HEK293 (cell line): ENCODE measurements at regions not wholly inside any gene's neighbourhood (a gene's known extent, or its start where the extent isn't known, plus 50 kb on each side); places are given as distances from the start of the nearest gene placed in this dataset.

ENCODE experiments used
- CTCF ChIA-PET: fragments of 350-600 bp; formaldehyde crosslinking; extraction: SDS; loops from one replicate; lab custom pipeline; 2021; ENCODE audit warnings: antibody characterized with exemption; lab: Yijun Ruan, JAX
- POLR2A ChIA-PET: fragments of 300-600 bp; formaldehyde crosslinking; extraction: SDS; loops from one replicate; lab custom pipeline; 2020; ENCODE audit warnings: antibody characterized with exemption, inconsistent platforms; lab: Yijun Ruan, JAX
- H3K27ac ChIP-seq: fragments of 200-500 bp; sonication (Bioruptor generic); 2 replicates; pipeline ENCODE4 v1.5.1; 2014; ENCODE audit warnings: low read depth, low read length, control low read depth, inconsistent platforms; ENCODE audit errors: extremely low read depth
- H3K36me3 ChIP-seq, 2 experiments: fragments of 200-500 bp in 1 of 2; sonication (Bioruptor generic) in 1 of 2; 1 replicate in 1 of 2; 2 replicates in 1 of 2; pipeline ENCODE4 v1.5.1; 2014 to 2017; ENCODE audit warnings: inconsistent platforms in 2 of 2, low read length in 2 of 2; ENCODE audit not compliant: control insufficient read depth in 2 of 2, insufficient read depth in 1 of 2
- H3K4me1 ChIP-seq: fragments of 200-500 bp; sonication (Bioruptor generic); 2 replicates; pipeline ENCODE4 v1.5.1; 2014; ENCODE audit warnings: mild to moderate bottlenecking, low read length, inconsistent platforms; ENCODE audit not compliant: control insufficient read depth, insufficient read depth
- H3K4me3 ChIP-seq: 2 replicates; pipeline ENCODE4 v1.5.1; 2011; ENCODE audit warnings: low read depth, mild to moderate bottlenecking, control low read depth, low read length, moderate library complexity
- H3K9me3 ChIP-seq: fragments of 200-500 bp; sonication (Bioruptor generic); 2 replicates; pipeline ENCODE4 v1.5.1; 2014; ENCODE audit warnings: low read depth, low read length, inconsistent platforms; ENCODE audit not compliant: control insufficient read depth, insufficient read depth
- EGR2 ChIP-seq: fragments of 450-650 bp; formaldehyde crosslinking; IDR thresholded peaks from 2 replicates; pipeline ENCODE4 v1.5.1; 2016; ENCODE audit warnings: low read depth, missing biosample characterization, missing genetic modification characterization
- KLF9 ChIP-seq: fragments of 450-650 bp; formaldehyde crosslinking; IDR thresholded peaks from 2 replicates; pipeline ENCODE4 v1.5.1; 2016; ENCODE audit warnings: missing biosample characterization, missing genetic modification characterization, low read depth
- OVOL3 ChIP-seq: fragments of 450-650 bp; formaldehyde crosslinking; IDR thresholded peaks from 2 replicates; pipeline ENCODE4 v1.5.1; 2016; ENCODE audit warnings: missing biosample characterization, missing genetic modification characterization
- ZNF132 ChIP-seq: fragments of 450-650 bp; formaldehyde crosslinking; IDR thresholded peaks from 2 replicates; pipeline ENCODE4 v1.5.1; 2017; ENCODE audit warnings: missing biosample characterization, missing genetic modification characterization, borderline replicate concordance
- ZNF16 ChIP-seq: fragments of 450-650 bp; formaldehyde crosslinking; IDR thresholded peaks from 2 replicates; pipeline ENCODE4 v1.5.1; 2016; ENCODE audit warnings: low read depth, missing biosample characterization, missing genetic modification characterization
- ZNF211 ChIP-seq: fragments of 450-650 bp; formaldehyde crosslinking; IDR thresholded peaks from 2 replicates; pipeline ENCODE4 v1.5.1; 2016; ENCODE audit warnings: low read depth, missing biosample characterization, missing genetic modification characterization
- ZNF239 ChIP-seq: fragments of 450-650 bp; formaldehyde crosslinking; IDR thresholded peaks from 2 replicates; pipeline ENCODE4 v1.5.1; 2016; ENCODE audit warnings: missing biosample characterization, missing genetic modification characterization
- ZNF292 ChIP-seq: fragments of 450-650 bp; formaldehyde crosslinking; IDR thresholded peaks from 2 replicates; pipeline ENCODE4 v1.5.1; 2016; ENCODE audit warnings: low read depth, missing biosample characterization, missing genetic modification characterization, borderline replicate concordance
- ZNF521 ChIP-seq: fragments of 450-650 bp; formaldehyde crosslinking; IDR thresholded peaks from 2 replicates; pipeline ENCODE4 v1.5.1; 2017; ENCODE audit warnings: missing biosample characterization, mild to moderate bottlenecking, missing genetic modification characterization
- ZNF529 ChIP-seq: fragments of 450-650 bp; formaldehyde crosslinking; IDR thresholded peaks from 2 replicates; pipeline ENCODE4 v1.5.1; 2017; ENCODE audit warnings: missing genetic modification characterization, missing biosample characterization; ENCODE audit not compliant: insufficient replicate concordance
- ZNF549 ChIP-seq: fragments of 450-650 bp; IDR thresholded peaks from 2 replicates; pipeline ENCODE4 v1.5.1; 2018; ENCODE audit warnings: missing biosample characterization, missing genetic modification characterization, mild to moderate bottlenecking, inconsistent platforms, moderate library complexity
- ZNF560 ChIP-seq: fragments of 450-650 bp; formaldehyde crosslinking; IDR thresholded peaks from 2 replicates; pipeline ENCODE4 v1.5.1; 2017; ENCODE audit warnings: missing biosample characterization, missing genetic modification characterization, borderline replicate concordance
- ZNF624 ChIP-seq: fragments of 450-650 bp; formaldehyde crosslinking; IDR thresholded peaks from 2 replicates; pipeline ENCODE4 v1.5.1; 2017; ENCODE audit warnings: missing biosample characterization, missing genetic modification characterization
- ZNF76 ChIP-seq: fragments of 450-650 bp; formaldehyde crosslinking; IDR thresholded peaks from 2 replicates; pipeline ENCODE4; 2016; ENCODE audit warnings: low read depth, missing biosample characterization, missing genetic modification characterization, borderline replicate concordance
- TF ChIP-seq, protein P1 (sequence below): fragments of 450-650 bp; formaldehyde crosslinking; IDR thresholded peaks from 2 replicates; pipeline ENCODE4 v1.5.1; 2016; ENCODE audit warnings: missing biosample characterization, missing genetic modification characterization
- TF ChIP-seq, protein P2 (sequence below): fragments of 450-650 bp; formaldehyde crosslinking; IDR thresholded peaks from 2 replicates; pipeline ENCODE4 v1.5.1; 2017; ENCODE audit warnings: missing biosample characterization, missing genetic modification characterization
- TF ChIP-seq, protein P3 (sequence below): fragments of 450-650 bp; formaldehyde crosslinking; IDR thresholded peaks from 2 replicates; pipeline ENCODE4 v1.5.1; 2016; ENCODE audit warnings: missing biosample characterization, missing genetic modification characterization
- TF ChIP-seq, protein P4 (sequence below): fragments of 450-650 bp; formaldehyde crosslinking; IDR thresholded peaks from 2 replicates; pipeline ENCODE4 v1.5.0; 2017; ENCODE audit warnings: missing biosample characterization, missing genetic modification characterization, borderline replicate concordance
- TF ChIP-seq, protein P5 (sequence below): fragments of 450-650 bp; formaldehyde crosslinking; IDR thresholded peaks from 2 replicates; pipeline ENCODE4 v1.5.1; 2016; ENCODE audit warnings: missing biosample characterization, missing genetic modification characterization
- TF ChIP-seq, protein P6 (sequence below): fragments of 450-650 bp; formaldehyde crosslinking; IDR thresholded peaks from 2 replicates; pipeline ENCODE4 v1.5.1; 2016; ENCODE audit warnings: missing biosample characterization, missing genetic modification characterization
- TF ChIP-seq, protein P7 (sequence below): fragments of 450-650 bp; IDR thresholded peaks from 2 replicates; pipeline ENCODE4 v1.5.1; 2018; ENCODE audit warnings: missing biosample characterization, missing genetic modification characterization

DNA sequence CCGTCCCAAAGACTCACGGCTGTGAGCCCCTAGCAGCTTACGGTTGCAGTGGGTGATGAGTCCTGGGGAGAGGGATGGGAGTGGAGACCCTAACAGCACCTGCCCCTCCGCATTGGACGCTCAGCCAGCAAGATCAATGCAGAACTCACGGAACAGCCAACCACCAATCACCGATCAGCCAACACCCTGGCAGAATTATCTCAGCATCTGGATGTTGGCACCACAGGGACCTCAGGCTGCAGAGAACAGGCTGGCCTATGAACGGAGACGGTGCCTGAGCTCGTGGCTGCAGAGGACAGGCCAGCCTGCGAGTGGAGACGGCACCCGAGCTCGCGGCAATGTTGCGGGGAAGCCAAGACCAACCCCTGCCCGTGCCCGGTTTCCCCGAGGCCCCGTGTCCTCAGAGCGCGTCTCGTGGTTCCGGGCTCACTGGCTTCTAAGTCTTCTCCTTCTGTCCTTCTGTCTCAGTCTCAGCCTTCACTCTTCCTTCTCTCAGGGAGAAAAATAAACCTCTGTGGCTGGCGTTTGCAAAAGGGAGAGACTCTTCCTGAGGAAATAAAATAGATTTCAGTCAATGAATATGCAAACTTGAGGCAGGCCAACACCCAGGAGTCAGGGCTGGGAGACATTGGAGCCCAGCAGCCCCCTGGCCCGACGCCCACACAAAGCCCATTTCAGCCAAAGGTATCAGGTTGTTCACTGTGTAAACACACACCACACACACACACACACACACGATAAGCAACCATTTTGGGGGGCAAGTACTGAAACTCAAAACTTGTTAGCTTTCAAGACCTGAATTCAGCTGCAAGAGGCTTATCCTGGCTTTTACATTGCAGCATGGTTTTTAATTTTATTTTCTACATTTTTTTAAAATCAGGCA lies 67.8 kb downstream of the SIK1 start (continued):
- TF ChIP-seq, protein P1, sequence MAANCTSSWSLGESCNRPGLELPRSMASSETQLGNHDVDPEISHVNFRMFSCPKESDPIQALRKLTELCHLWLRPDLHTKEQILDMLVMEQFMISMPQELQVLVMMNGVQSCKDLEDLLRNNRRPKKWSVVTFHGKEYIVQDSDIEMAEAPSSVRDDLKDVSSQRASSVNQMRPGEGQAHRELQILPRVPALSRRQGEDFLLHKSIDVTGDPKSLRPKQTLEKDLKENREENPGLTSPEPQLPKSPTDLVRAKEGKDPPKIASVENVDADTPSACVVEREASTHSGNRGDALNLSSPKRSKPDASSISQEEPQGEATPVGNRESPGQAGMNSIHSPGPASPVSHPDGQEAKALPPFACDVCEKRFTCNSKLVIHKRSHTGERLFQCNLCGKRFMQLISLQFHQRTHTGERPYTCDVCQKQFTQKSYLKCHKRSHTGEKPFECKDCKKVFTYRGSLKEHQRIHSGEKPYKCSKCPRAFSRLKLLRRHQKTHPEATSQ (tag by site-specific recombination): no peak
- TF ChIP-seq, protein P2, sequence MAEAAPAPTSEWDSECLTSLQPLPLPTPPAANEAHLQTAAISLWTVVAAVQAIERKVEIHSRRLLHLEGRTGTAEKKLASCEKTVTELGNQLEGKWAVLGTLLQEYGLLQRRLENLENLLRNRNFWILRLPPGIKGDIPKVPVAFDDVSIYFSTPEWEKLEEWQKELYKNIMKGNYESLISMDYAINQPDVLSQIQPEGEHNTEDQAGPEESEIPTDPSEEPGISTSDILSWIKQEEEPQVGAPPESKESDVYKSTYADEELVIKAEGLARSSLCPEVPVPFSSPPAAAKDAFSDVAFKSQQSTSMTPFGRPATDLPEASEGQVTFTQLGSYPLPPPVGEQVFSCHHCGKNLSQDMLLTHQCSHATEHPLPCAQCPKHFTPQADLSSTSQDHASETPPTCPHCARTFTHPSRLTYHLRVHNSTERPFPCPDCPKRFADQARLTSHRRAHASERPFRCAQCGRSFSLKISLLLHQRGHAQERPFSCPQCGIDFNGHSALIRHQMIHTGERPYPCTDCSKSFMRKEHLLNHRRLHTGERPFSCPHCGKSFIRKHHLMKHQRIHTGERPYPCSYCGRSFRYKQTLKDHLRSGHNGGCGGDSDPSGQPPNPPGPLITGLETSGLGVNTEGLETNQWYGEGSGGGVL: peak; percentile 26; the same call in 1 of the 2 replicates
- TF ChIP-seq EGR2 (peak; percentile 92), ZNF560 (no peak), ZNF624 (tag by site-specific recombination) (no peak), ZNF76 (tag by site-specific recombination) (no peak), ZNF211 (tag by site-specific recombination) (no peak)
- TF ChIP-seq, protein P3, sequence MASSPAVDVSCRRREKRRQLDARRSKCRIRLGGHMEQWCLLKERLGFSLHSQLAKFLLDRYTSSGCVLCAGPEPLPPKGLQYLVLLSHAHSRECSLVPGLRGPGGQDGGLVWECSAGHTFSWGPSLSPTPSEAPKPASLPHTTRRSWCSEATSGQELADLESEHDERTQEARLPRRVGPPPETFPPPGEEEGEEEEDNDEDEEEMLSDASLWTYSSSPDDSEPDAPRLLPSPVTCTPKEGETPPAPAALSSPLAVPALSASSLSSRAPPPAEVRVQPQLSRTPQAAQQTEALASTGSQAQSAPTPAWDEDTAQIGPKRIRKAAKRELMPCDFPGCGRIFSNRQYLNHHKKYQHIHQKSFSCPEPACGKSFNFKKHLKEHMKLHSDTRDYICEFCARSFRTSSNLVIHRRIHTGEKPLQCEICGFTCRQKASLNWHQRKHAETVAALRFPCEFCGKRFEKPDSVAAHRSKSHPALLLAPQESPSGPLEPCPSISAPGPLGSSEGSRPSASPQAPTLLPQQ (tag by site-specific recombination): no peak

DNA sequence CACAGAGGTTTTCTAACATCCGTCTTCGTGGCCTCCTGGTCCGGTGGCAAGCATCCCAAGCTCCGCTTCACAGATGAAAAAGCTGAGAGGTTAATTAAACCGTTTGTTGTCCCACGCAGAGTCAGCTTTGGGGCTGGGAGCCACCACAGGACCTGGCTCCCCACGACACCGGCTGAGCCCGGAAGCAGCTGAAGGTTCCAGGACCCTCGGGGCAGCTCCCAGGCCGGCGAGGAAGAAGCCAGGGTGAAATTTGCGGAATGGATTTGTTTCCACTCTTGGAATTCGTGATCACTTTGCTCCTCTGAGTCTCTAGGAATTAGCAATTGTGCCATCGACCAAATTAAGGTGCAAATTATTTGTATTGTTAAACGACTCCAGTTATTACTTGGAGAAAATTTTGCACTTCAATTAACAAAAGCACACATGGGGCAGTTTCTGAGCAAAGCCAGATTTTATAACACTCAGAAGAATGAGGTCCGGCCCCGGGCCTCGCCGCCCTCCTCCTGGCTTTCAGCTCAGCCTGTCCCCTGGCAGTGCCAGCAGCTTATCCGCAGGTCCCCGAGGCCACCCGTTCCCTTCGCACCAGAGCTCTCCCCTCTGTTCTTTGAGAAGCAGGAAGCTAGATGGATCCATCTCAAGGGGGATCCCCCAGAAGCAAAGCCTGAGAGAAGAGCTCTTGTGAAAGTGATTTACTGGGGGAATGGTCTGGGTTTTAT lies 69.1 kb downstream of the SIK1 start:
- no peaks in the 10 kb centered on the region for H3K9me3 ChIP-seq
- no peak overlapping the region for H3K27ac ChIP-seq
- no peaks in the 10 kb centered on the region for H3K36me3 ChIP-seq
- no peaks in the 10 kb centered on the region; the same call in 1 of the 2 replicates for H3K4me1 ChIP-seq
- H3K4me3 ChIP-seq: no peak overlapping the region
- POLR2A ChIA-PET: no interaction called here
- CTCF ChIA-PET: no interaction called here
- TF ChIP-seq, protein P4, sequence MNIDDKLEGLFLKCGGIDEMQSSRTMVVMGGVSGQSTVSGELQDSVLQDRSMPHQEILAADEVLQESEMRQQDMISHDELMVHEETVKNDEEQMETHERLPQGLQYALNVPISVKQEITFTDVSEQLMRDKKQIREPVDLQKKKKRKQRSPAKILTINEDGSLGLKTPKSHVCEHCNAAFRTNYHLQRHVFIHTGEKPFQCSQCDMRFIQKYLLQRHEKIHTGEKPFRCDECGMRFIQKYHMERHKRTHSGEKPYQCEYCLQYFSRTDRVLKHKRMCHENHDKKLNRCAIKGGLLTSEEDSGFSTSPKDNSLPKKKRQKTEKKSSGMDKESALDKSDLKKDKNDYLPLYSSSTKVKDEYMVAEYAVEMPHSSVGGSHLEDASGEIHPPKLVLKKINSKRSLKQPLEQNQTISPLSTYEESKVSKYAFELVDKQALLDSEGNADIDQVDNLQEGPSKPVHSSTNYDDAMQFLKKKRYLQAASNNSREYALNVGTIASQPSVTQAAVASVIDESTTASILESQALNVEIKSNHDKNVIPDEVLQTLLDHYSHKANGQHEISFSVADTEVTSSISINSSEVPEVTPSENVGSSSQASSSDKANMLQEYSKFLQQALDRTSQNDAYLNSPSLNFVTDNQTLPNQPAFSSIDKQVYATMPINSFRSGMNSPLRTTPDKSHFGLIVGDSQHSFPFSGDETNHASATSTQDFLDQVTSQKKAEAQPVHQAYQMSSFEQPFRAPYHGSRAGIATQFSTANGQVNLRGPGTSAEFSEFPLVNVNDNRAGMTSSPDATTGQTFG (tag by site-specific recombination): no peak
- TF ChIP-seq ZNF521 (tag by site-specific recombination) (no peak), OVOL3 (tag by site-specific recombination) (no peak), ZNF529 (no peak), ZNF292 (tag by site-specific recombination) (no peak), KLF9 (no peak), ZNF239 (no peak), ZNF549 (tag by site-specific recombination) (no peak), ZNF16 (tag by site-specific recombination) (no peak), ZNF132 (tag by site-specific recombination) (no peak)
- TF ChIP-seq, protein P5, sequence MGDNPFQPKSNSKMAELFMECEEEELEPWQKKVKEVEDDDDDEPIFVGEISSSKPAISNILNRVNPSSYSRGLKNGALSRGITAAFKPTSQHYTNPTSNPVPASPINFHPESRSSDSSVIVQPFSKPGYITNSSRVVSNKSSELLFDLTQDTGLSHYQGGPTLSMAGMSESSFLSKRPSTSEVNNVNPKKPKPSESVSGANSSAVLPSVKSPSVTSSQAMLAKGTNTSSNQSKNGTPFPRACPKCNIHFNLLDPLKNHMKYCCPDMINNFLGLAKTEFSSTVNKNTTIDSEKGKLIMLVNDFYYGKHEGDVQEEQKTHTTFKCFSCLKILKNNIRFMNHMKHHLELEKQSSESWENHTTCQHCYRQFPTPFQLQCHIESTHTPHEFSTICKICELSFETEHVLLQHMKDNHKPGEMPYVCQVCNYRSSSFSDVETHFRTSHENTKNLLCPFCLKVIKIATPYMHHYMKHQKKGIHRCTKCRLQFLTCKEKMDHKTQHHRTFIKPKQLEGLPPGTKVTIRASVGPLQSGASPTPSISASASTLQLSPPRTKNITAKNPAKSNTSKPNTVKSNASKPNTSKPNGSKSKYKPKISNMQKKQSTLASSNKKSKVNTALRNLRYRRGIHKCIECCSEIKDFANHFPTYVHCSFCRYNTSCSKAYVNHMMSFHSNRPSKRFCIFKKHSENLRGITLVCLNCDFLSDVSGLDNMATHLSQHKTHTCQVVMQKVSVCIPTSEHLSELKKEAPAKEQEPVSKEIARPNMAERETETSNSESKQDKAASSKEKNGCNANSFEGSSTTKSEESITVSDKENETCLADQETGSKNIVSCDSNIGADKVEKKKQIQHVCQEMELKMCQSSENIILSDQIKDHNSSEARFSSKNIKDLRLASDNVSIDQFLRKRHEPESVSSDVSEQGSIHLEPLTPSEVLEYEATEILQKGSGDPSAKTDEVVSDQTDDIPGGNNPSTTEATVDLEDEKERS: no peak
- TF ChIP-seq, protein P6, sequence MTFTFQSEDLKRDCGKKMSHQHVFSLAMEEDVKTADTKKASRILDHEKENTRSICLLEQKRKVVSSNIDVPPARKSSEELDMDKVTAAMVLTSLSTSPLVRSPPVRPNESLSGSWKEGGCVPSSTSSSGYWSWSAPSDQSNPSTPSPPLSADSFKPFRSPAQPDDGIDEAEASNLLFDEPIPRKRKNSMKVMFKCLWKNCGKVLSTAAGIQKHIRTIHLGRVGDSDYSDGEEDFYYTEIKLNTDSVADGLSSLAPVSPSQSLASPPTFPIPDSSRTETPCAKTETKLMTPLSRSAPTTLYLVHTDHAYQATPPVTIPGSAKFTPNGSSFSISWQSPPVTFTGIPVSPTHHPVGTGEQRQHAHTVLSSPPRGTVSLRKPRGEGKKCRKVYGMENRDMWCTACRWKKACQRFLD (tag by site-specific recombination): no peak
- TF ChIP-seq, protein P7, sequence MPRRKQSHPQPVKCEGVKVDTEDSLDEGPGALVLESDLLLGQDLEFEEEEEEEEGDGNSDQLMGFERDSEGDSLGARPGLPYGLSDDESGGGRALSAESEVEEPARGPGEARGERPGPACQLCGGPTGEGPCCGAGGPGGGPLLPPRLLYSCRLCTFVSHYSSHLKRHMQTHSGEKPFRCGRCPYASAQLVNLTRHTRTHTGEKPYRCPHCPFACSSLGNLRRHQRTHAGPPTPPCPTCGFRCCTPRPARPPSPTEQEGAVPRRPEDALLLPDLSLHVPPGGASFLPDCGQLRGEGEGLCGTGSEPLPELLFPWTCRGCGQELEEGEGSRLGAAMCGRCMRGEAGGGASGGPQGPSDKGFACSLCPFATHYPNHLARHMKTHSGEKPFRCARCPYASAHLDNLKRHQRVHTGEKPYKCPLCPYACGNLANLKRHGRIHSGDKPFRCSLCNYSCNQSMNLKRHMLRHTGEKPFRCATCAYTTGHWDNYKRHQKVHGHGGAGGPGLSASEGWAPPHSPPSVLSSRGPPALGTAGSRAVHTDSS (tag by site-specific recombination): no peak
